ENCODE measurements at regions not wholly inside any gene's neighbourhood (a gene's known extent, or its start where the extent isn't known, plus 50 kb on each side); places are given as distances from the start of the nearest gene placed in this dataset.

GRCh38 chr2:181786371-181787228 lies 104.9 kb upstream of the ITPRID2 start:
- TF ChIP-seq, protein P1, sequence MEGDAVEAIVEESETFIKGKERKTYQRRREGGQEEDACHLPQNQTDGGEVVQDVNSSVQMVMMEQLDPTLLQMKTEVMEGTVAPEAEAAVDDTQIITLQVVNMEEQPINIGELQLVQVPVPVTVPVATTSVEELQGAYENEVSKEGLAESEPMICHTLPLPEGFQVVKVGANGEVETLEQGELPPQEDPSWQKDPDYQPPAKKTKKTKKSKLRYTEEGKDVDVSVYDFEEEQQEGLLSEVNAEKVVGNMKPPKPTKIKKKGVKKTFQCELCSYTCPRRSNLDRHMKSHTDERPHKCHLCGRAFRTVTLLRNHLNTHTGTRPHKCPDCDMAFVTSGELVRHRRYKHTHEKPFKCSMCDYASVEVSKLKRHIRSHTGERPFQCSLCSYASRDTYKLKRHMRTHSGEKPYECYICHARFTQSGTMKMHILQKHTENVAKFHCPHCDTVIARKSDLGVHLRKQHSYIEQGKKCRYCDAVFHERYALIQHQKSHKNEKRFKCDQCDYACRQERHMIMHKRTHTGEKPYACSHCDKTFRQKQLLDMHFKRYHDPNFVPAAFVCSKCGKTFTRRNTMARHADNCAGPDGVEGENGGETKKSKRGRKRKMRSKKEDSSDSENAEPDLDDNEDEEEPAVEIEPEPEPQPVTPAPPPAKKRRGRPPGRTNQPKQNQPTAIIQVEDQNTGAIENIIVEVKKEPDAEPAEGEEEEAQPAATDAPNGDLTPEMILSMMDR (IDR thresholded peaks at IDR 0.05) = no peak
- TF ChIP-seq POLR2A (IDR thresholded peaks at IDR 0.05) = no peak
